ENCODE measurements at regions not wholly inside any gene's neighbourhood (a gene's known extent, or its start where the extent isn't known, plus 50 kb on each side); places are given as distances from the start of the nearest gene placed in this dataset.

GRCh38 chr11:130555251-130555841 is 106.9 kb downstream of the ADAMTS15 start:
- H2AFZ ChIP-seq (ENCODE audit: low read depth, low read length): no peak overlapping the region

GRCh38 chr11:130560000-130560780 is 111.7 kb downstream of the ADAMTS15 start:
- Histone ChIP-seq H3K79me2 (ENCODE audit: insufficient read depth, low read length) (no peaks in the 10 kb centered on the region), H3K27ac (ENCODE audit: low read length) (no peak overlapping the region), H3K9me3 (ENCODE audit: insufficient read depth, low read length, severe bottlenecking) (no peaks in the 10 kb centered on the region), H3K4me3 (ENCODE audit: low read depth in 1 of 2, low read length in 2 of 2) (no peak overlapping the region), H3K9ac (ENCODE audit: low read depth, low read length) (no peak overlapping the region), H3K36me3 (ENCODE audit: insufficient read depth, low read length) (no peaks in the 10 kb centered on the region), H4K20me1 (ENCODE audit: insufficient read depth, low read length) (no peaks in the 10 kb centered on the region), H3K4me2 (ENCODE audit: insufficient read depth, low read length) (no peak overlapping the region), H3K4me1 (ENCODE audit: insufficient read depth, low read length) (no peaks in the 10 kb centered on the region), H2AFZ (ENCODE audit: low read depth, low read length) (no peak overlapping the region), H3K27me3 (ENCODE audit: insufficient read depth, low read length, poor library complexity) (peaks cover 12% of the 10 kb centered on the region)
- TF ChIP-seq EZH2 (IDR thresholded peaks at IDR 0.05; ENCODE audit: borderline replicate concordance, low read depth, low read length, severe bottlenecking) (no peak), CTCF (IDR thresholded peaks at IDR 0.05; ENCODE audit: borderline replicate concordance, extremely low read depth, low read length, poor library complexity, severe bottlenecking) (no peak)
- ATAC-seq (ENCODE audit: insufficient read depth, low read depth) (no peak), DNase-seq (no peak)

More at GRCh38 chr11:130555251-130555841, 106.9 kb downstream of the ADAMTS15 start:
- no peak for ATAC-seq (ENCODE audit: insufficient read depth, low read depth)
- no peak overlapping the region for H3K4me3 ChIP-seq (ENCODE audit: low read depth in 1 of 2, low read length in 2 of 2)
- DNase-seq: no peak
- no peaks in the 10 kb centered on the region for H3K4me1 ChIP-seq (ENCODE audit: insufficient read depth, low read length)
- peaks cover 15% of the 10 kb centered on the region for H3K27me3 ChIP-seq (ENCODE audit: insufficient read depth, low read length, poor library complexity)
- H3K36me3 ChIP-seq (ENCODE audit: insufficient read depth, low read length): no peaks in the 10 kb centered on the region
- H3K9ac ChIP-seq (ENCODE audit: low read depth, low read length): no peak overlapping the region
- H3K4me2 ChIP-seq (ENCODE audit: insufficient read depth, low read length): no peak overlapping the region
- TF ChIP-seq EZH2 (IDR thresholded peaks at IDR 0.05; ENCODE audit: borderline replicate concordance, low read depth, low read length, severe bottlenecking) (no peak), CTCF (IDR thresholded peaks at IDR 0.05; ENCODE audit: borderline replicate concordance, extremely low read depth, low read length, poor library complexity, severe bottlenecking) (no peak)
- no peak overlapping the region for H3K27ac ChIP-seq (ENCODE audit: low read length)
- no peaks in the 10 kb centered on the region for H3K9me3 ChIP-seq (ENCODE audit: insufficient read depth, low read length, severe bottlenecking)
- no peaks in the 10 kb centered on the region for H4K20me1 ChIP-seq (ENCODE audit: insufficient read depth, low read length)
- H3K79me2 ChIP-seq (ENCODE audit: insufficient read depth, low read length): no peaks in the 10 kb centered on the region

- Histone ChIP-seq H3K79me2 (ENCODE audit: insufficient read depth, low read length) (no peaks in the 10 kb centered on the region), H2AFZ (ENCODE audit: low read depth, low read length) (no peak overlapping the region), H3K4me1 (ENCODE audit: insufficient read depth, low read length) (no peaks in the 10 kb centered on the region), H4K20me1 (ENCODE audit: insufficient read depth, low read length) (no peaks in the 10 kb centered on the region), H3K36me3 (ENCODE audit: insufficient read depth, low read length) (no peaks in the 10 kb centered on the region), H3K4me2 (ENCODE audit: insufficient read depth, low read length) (no peak overlapping the region), H3K9me3 (ENCODE audit: insufficient read depth, low read length, severe bottlenecking) (no peaks in the 10 kb centered on the region), H3K27ac (ENCODE audit: low read length) (no peak overlapping the region), H3K27me3 (ENCODE audit: insufficient read depth, low read length, poor library complexity) (peaks cover 6% of the 10 kb centered on the region), H3K9ac (ENCODE audit: low read depth, low read length) (no peak overlapping the region), H3K4me3 (ENCODE audit: low read depth in 1 of 2, low read length in 2 of 2) (no peak overlapping the region)
- no peak for DNase-seq
- ATAC-seq (ENCODE audit: insufficient read depth, low read depth): no peak
- TF ChIP-seq CTCF (IDR thresholded peaks at IDR 0.05; ENCODE audit: borderline replicate concordance, extremely low read depth, low read length, poor library complexity, severe bottlenecking): no peak
- TF ChIP-seq EZH2 (IDR thresholded peaks at IDR 0.05; ENCODE audit: borderline replicate concordance, low read depth, low read length, severe bottlenecking): no peak
These were observed 112.3 kb downstream of the ADAMTS15 start for GRCh38 chr11:130560781-130561109.
